ENCODE measurements at regions not wholly inside any gene's neighbourhood (a gene's known extent, or its start where the extent isn't known, plus 50 kb on each side); places are given as distances from the start of the nearest gene placed in this dataset.

DNA sequence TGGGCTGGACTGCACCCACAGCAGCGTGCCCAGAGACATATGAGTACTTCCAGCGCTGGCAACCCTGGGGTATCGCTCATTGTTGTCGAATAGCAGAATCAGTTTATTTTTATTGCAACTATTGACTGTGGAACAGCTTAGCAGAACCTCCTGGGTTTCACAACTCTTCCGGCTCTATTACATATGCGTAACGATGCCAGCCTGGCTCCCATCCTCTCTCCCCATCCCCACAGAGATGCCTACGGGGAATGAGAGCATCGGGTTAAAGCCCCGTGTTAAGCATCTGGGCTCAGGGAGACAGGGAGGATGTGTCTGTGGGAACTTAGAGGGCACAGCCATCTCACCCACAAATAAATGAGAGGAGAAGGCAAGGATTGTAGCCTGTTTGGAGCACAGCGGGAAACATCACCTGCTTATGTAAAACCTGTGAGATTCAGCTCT, 76.6 kb upstream of the DLG1 start:
- H3K27me3 Mint-ChIP-seq: peaks cover 11% of the 10 kb centered on the region
- POLR2A ChIA-PET: no interaction called here
- H3K27ac Mint-ChIP-seq: no peak overlapping the region
- no peak for DNase-seq
- no peaks in the 10 kb centered on the region for H3K9me3 Mint-ChIP-seq
- intact Hi-C loops (cut with micrococcal nuclease): no loop called here
- H3K4me1 Mint-ChIP-seq (ENCODE audit: low read depth): no peaks in the 10 kb centered on the region
- CTCF ChIA-PET: interaction anchor here (2.1 kb wide), 1 partner anchor 118 kb away, joined by 5 read pairs; no protein-coding TSS in a partner anchor
- H3K36me3 Mint-ChIP-seq: no peaks in the 10 kb centered on the region
- no peak overlapping the region for H3K4me3 Mint-ChIP-seq

DNA sequence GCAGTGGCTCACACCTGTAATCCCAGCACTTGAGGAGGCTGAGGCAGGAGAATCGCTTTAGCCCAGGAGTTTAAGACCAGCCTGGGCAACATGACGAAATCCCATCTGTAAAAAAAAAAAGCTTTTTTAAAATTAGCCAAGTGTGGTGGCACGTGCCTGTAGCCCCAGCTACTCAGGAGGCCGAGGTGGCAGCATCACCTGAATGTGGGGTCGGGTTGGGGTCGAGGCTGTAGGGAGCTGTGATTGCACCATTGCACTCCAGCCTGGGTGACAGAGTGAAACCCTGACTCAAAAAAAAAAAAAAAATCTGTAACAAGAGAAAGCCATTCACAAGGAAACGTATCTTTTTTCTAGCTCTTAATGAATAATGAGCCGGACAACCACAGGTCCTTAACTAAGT, 74.7 kb upstream of the DLG1 start:
- no peaks in the 10 kb centered on the region for H3K36me3 Mint-ChIP-seq
- H3K9me3 Mint-ChIP-seq: no peaks in the 10 kb centered on the region
- H3K27me3 Mint-ChIP-seq: peaks cover 10% of the 10 kb centered on the region
- no peaks in the 10 kb centered on the region for H3K4me1 Mint-ChIP-seq (ENCODE audit: low read depth)
- H3K27ac Mint-ChIP-seq: no peak overlapping the region
- POLR2A ChIA-PET: no interaction called here
- CTCF ChIA-PET: no interaction called here
- DNase-seq: no peak
- H3K4me3 Mint-ChIP-seq: no peak overlapping the region
- intact Hi-C loops (cut with micrococcal nuclease): no loop called here

DNA sequence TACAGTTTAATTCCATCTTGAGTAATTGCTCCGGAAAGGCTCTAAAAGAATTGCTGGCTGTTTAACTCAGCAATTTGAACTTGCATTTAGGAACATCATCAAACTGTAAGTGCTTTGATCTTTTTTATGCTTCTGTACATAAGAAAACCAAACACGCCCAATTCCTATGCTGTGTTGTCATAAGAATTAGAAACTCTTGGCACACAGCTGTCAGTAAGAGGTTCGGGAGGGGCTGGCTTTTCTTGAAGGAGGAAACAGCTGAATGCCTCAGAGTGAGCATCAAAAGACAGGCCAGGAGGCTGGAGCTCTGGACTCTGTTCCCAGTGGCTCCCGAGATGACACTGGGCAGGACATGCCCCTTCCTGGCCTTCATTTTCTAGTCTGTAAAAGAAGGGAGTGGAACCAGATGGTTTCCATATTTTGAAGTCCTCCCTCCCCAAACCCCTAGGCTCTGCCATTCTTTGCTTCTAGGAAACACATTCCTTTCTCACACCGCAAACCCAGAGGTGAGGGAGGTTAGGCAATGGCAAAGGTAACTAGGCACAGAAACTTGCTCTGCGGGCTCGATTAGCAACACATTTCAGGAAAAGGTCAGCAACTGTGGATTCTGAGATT, 73.7 kb upstream of the DLG1 start:
- Mint-ChIP-seq H3K27ac (no peak overlapping the region), H3K4me3 (no peak overlapping the region), H3K27me3 (peaks cover 10% of the 10 kb centered on the region), H3K9me3 (no peaks in the 10 kb centered on the region), H3K36me3 (no peaks in the 10 kb centered on the region), H3K4me1 (ENCODE audit: low read depth) (no peaks in the 10 kb centered on the region)
- DNase-seq: no peak
- ChIA-PET CTCF (no interaction called here), POLR2A (no interaction called here)
- intact Hi-C loops (cut with micrococcal nuclease): no loop called here

DNA sequence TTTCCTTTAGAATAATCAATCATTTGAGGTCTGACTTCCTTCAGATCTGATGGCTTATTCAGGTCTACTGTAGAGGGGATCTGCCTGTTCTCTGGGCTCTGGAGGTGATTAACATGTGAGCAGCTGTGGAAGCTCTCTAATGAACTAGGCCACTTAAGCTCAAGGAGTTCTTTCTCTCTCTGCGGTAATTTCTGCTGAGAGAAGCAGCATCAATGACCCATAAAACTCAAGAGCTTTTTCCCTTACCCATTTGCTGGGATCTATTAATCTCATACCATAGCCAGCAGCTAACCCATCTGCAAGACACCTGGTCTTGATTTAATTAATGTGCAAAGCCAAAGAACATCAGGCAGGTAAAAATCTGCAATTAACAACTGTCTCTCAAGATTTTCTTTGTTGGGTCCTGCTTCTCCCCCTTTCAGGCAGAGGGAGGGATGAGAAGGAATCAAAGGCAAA, 73.2 kb upstream of the DLG1 start:
- DNase-seq: no peak
- peaks cover 10% of the 10 kb centered on the region for H3K27me3 Mint-ChIP-seq
- no peaks in the 10 kb centered on the region for H3K4me1 Mint-ChIP-seq (ENCODE audit: low read depth)
- POLR2A ChIA-PET: no interaction called here
- no peaks in the 10 kb centered on the region for H3K36me3 Mint-ChIP-seq
- no peak overlapping the region for H3K4me3 Mint-ChIP-seq
- no peaks in the 10 kb centered on the region for H3K9me3 Mint-ChIP-seq
- CTCF ChIA-PET: no interaction called here
- no peak overlapping the region for H3K27ac Mint-ChIP-seq
- intact Hi-C loops (cut with micrococcal nuclease): no loop called here

DNA sequence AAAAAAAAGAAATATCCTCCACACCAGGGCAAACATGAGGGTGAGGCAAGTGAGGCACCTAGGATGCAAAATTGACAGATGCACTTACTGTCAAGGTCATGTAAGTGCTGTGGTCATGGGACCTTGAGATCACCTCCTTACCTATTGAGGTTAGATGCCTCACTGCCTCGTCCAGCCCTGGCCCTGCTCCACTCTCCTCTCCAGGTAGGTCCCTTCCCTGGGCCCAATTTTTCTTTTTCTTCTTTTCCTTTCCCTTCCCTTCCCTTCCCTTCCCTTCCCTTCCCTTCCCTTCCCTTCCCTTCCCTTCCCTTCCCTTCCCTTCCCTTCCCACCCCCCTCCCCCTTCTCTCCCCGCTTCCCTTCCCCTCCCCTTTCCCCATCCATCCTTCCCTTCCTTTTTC, 71.1 kb upstream of the DLG1 start:
- intact Hi-C loops (cut with micrococcal nuclease): no loop called here
- ChIA-PET POLR2A (no interaction called here), CTCF (interaction anchor here (0.6 kb wide), 1 partner anchor 113 kb away, joined by 3 read pairs; no protein-coding TSS in a partner anchor)
- Mint-ChIP-seq H3K27me3 (peaks cover 15% of the 10 kb centered on the region), H3K36me3 (no peaks in the 10 kb centered on the region), H3K9me3 (no peaks in the 10 kb centered on the region), H3K4me3 (no peak overlapping the region), H3K4me1 (ENCODE audit: low read depth) (no peaks in the 10 kb centered on the region), H3K27ac (no peak overlapping the region)
- DNase-seq: no peak

DNA sequence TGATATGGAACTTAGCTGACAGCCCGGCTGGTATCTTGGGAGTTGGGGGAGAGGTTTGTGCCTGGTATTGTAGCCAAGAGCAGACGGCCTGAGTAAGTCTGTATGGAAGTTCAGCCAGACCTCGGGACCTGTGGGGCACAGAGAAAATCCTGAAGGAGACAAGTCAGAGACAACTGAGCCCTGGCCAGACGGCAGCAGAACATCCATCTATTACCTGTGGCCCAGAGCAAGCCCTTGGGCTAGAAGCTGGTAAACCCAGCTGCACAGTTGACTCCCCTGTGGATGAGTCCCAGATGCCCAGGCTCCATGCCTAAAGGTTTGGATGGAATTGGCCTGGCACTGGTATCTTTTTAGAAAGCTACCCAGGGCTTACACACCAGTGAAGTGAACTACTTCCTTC, 70.4 kb upstream of the DLG1 start:
- intact Hi-C loops (cut with micrococcal nuclease): no loop called here
- CTCF ChIA-PET: interaction anchor here (0.7 kb wide), 1 partner anchor 172 kb away, joined by 3 read pairs; no protein-coding TSS in a partner anchor
- H3K9me3 Mint-ChIP-seq: no peaks in the 10 kb centered on the region
- no peak overlapping the region for H3K27ac Mint-ChIP-seq
- H3K4me3 Mint-ChIP-seq: no peak overlapping the region
- no peaks in the 10 kb centered on the region for H3K4me1 Mint-ChIP-seq (ENCODE audit: low read depth)
- POLR2A ChIA-PET: no interaction called here
- H3K36me3 Mint-ChIP-seq: no peaks in the 10 kb centered on the region
- no peak for DNase-seq
- peaks cover 15% of the 10 kb centered on the region for H3K27me3 Mint-ChIP-seq

DNA sequence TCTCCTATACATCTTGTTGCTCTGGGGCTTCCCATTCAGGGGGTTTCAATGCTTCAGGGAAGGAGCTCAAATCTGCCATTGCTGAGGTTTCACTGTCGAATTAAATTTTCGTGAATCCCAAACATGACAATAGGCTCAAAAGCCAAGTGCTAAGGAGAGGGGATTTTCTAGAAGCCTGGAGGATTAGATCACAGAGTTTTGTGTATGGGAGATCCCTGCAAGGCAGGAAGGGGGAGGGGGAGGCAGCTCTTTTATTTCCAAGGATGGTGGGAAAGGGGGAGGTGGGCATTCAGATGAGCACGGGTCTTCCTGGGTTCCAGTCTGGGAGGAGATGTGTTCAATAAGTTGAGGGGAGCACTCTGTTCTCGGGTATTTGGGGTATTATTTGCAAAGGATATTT, 69.9 kb upstream of the DLG1 start:
- ChIA-PET CTCF (interaction anchor here (0.7 kb wide), 1 partner anchor 172 kb away, joined by 3 read pairs; no protein-coding TSS in a partner anchor), POLR2A (no interaction called here)
- no peak for DNase-seq
- H3K4me1 Mint-ChIP-seq (ENCODE audit: low read depth): no peaks in the 10 kb centered on the region
- H3K27ac Mint-ChIP-seq: no peak overlapping the region
- peaks cover 15% of the 10 kb centered on the region for H3K27me3 Mint-ChIP-seq
- no peaks in the 10 kb centered on the region for H3K36me3 Mint-ChIP-seq
- H3K4me3 Mint-ChIP-seq: no peak overlapping the region
- H3K9me3 Mint-ChIP-seq: no peaks in the 10 kb centered on the region
- intact Hi-C loops (cut with micrococcal nuclease): no loop called here

DNA sequence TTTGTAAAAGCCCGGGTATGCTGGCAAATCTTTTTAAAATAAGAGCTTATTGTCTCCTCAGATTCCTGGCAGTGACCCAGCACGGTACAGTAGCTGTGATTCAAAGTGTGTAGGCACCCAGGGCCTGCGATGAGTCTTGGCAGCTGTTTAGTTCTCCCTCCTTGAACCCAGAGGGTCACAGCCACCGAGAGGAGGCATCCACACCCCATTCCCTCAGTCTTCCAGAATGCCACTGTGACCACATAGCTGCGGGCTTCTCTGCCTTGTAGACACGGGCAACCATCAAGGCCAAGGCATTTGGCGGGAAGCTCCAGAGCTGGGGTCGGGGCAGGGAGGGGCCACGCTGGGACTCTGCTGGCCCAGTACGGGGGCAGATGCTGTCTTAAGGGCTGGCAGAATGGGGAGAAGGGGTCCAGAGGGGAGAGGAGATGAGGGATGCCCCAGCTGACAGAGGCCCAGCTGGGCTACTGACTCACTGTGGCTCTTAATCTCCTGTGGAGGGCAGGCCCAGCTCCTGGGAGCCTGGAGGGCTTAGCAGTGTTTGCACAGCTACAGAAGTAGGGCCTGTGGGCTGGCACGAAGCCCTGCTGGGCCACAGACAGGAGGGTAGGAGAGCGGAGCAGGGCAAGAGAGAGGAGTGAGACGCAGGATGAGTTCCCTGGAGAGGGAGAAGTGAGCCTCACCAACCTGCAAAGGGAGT, 68.8 kb upstream of the DLG1 start:
- ChIA-PET CTCF (no interaction called here), POLR2A (no interaction called here)
- Mint-ChIP-seq H3K4me1 (ENCODE audit: low read depth) (no peaks in the 10 kb centered on the region), H3K36me3 (no peaks in the 10 kb centered on the region), H3K4me3 (no peak overlapping the region), H3K27me3 (peaks cover 11% of the 10 kb centered on the region), H3K9me3 (no peaks in the 10 kb centered on the region), H3K27ac (no peak overlapping the region)
- intact Hi-C loops (cut with micrococcal nuclease): no loop called here
- DNase-seq: no peak

DNA sequence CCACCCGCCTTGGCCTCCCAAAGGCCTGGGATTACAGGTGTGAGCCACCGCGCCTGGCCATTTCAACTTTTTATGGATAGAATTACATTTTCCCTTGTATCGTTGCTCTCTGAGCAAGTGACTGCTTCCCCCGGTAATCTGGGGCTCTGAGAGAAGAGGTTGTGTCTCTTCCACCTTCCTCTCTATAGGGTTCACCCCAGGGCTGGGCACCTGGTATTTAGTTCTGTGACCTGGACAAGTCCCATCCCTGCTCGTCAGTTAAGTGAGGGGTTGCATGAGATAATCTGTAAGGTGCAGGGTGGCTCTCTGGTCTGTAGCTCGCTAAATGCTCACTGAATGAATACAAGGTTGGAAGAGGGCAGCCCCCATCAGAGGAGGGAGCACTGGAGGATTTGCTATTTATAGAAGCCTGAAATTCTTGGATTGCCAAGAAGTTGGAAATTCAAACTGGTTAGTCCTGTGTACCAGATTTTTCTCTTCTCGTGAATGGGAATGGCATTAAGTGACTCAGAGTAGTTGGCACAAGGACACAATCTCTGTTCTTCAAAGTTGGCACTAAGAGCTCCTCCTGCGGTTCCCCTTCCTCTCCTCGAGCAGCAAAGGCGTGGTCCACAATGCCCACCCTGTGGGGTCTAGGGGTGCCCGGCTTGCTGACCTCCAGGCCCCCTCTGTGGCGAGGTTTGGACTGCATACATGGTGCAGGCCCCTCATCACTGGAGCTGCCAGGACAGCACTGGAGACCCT, 68.1 kb upstream of the DLG1 start:
- ChIA-PET POLR2A (no interaction called here), CTCF (interaction anchor here (1.0 kb wide), 1 partner anchor 142 kb away, joined by 3 read pairs; no protein-coding TSS in a partner anchor)
- no peaks in the 10 kb centered on the region for H3K4me1 Mint-ChIP-seq (ENCODE audit: low read depth)
- no peaks in the 10 kb centered on the region for H3K9me3 Mint-ChIP-seq
- H3K27ac Mint-ChIP-seq: no peak overlapping the region
- intact Hi-C loops (cut with micrococcal nuclease): no loop called here
- H3K36me3 Mint-ChIP-seq: no peaks in the 10 kb centered on the region
- peaks cover 11% of the 10 kb centered on the region for H3K27me3 Mint-ChIP-seq
- no peak overlapping the region for H3K4me3 Mint-ChIP-seq
- no peak for DNase-seq

DNA sequence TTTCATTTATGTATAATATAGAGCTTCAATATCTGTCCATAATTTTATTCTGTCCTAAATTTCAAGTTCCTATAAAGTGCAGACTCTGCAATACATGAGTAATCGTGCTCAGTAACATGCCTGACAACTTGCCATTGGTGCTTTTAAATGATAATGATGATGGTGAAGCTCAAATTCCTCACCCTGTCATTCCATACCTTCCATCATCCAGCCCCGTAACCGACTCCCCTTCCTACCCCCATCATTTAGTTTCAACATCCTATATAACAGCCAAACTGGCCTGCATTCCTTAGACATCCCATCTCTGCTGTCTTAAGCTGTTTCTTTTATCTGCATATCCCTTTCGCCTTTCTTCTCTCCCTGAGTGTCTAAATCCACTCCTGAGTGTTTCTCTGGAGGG, 67.2 kb upstream of the DLG1 start:
- Mint-ChIP-seq H3K9me3 (peaks cover 7% of the 10 kb centered on the region), H3K27ac (no peak overlapping the region), H3K4me3 (no peak overlapping the region), H3K36me3 (peaks cover 2% of the 10 kb centered on the region), H3K27me3 (peaks cover 11% of the 10 kb centered on the region), H3K4me1 (ENCODE audit: low read depth) (no peaks in the 10 kb centered on the region)
- CTCF ChIA-PET: interaction anchor here (1.0 kb wide), 1 partner anchor 141 kb away, joined by 3 read pairs; no protein-coding TSS in a partner anchor
- intact Hi-C loops (cut with micrococcal nuclease): no loop called here
- DNase-seq: no peak
- POLR2A ChIA-PET: no interaction called here

DNA sequence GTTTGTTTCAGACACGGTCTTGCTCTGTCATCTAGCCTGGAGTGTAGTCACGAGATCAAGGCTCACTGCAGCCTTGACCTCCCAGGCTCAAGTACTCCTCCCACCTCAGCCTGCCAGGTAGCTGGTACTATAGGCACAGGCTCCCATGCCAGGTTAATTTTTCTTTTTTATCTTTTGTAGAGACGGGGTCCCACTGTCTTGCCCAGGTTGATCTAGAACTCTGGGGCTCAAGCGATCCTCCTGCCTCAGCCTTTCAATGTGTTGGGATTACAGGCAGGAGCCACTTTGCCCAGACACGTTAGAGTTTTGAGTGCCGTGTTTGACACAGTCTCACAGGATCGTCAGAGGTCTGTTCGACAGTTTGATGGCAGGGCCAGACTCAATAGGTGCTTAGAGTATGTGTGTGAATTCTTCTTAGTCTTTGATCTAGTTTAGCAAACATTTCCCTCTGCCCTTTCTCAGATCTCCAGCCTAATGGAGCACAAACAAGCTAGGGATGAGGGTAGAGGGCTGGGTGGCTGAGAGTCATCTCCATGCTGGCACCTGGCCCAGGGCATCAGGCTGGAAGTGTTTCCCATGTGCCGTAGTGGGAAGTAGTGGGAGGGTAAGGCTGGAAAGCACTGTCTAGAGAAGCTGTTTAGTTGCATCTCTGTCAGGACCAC, 66.1 kb upstream of the DLG1 start:
- Mint-ChIP-seq H3K4me3 (no peak overlapping the region), H3K36me3 (peaks cover 5% of the 10 kb centered on the region), H3K9me3 (peaks cover 17% of the 10 kb centered on the region), H3K27me3 (peaks cover 11% of the 10 kb centered on the region), H3K27ac (no peak overlapping the region), H3K4me1 (ENCODE audit: low read depth) (no peaks in the 10 kb centered on the region)
- intact Hi-C loops (cut with micrococcal nuclease): no loop called here
- POLR2A ChIA-PET: no interaction called here
- CTCF ChIA-PET: interaction anchor here (1.2 kb wide), 1 partner anchor 108 kb away, joined by 10 read pairs; no protein-coding TSS in a partner anchor
- DNase-seq: no peak
